ENCODE measurements at regions not wholly inside any gene's neighbourhood (a gene's known extent, or its start where the extent isn't known, plus 50 kb on each side); places are given as distances from the start of the nearest gene placed in this dataset.

DNA sequence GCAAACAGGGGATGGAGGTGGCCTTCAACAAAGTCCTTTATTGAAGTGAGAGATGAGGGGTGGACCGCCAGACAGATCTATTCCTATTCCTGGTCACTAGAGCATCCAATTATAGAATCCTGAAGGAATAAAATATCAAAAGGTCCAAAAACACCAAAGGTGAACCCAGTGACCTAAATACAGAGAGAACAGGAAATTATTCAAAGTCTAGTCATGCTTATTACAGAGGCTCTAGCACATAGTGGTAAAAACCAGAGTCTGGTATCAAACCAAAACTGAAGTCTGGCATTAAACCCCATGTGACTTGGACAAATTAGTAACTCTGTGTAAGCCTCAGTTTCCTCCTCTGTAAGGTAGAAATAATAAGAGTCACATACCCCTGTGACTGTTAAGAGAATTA is 100.5 kb upstream of the SNX2 start:
- H3K9me1 ChIP-seq (ENCODE audit: control insufficient read depth, extremely low read depth, insufficient read depth, low read length), result no peaks in the 10 kb centered on the region
- H3K4me1 ChIP-seq (ENCODE audit: control insufficient read depth, extremely low read depth, insufficient read depth, low read length), result no peaks in the 10 kb centered on the region
- TF ChIP-seq, protein P1, sequence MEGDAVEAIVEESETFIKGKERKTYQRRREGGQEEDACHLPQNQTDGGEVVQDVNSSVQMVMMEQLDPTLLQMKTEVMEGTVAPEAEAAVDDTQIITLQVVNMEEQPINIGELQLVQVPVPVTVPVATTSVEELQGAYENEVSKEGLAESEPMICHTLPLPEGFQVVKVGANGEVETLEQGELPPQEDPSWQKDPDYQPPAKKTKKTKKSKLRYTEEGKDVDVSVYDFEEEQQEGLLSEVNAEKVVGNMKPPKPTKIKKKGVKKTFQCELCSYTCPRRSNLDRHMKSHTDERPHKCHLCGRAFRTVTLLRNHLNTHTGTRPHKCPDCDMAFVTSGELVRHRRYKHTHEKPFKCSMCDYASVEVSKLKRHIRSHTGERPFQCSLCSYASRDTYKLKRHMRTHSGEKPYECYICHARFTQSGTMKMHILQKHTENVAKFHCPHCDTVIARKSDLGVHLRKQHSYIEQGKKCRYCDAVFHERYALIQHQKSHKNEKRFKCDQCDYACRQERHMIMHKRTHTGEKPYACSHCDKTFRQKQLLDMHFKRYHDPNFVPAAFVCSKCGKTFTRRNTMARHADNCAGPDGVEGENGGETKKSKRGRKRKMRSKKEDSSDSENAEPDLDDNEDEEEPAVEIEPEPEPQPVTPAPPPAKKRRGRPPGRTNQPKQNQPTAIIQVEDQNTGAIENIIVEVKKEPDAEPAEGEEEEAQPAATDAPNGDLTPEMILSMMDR (optimal IDR thresholded peaks at IDR 0.05 in 1 of 3, IDR thresholded peaks at IDR 0.05 in 1 of 3, conservative IDR thresholded peaks at IDR 0.05 in 1 of 3; ENCODE audit: extremely low read depth in 1 of 3, insufficient read depth in 2 of 3, low read length in 3 of 3), result no peak
- no peak for TF ChIP-seq EZH2 (IDR thresholded peaks at IDR 0.05; ENCODE audit: low read length)
- no peaks in the 10 kb centered on the region for H3K79me2 ChIP-seq (ENCODE audit: control insufficient read depth, insufficient read depth, low read length)
- no peaks in the 10 kb centered on the region for H3K36me3 ChIP-seq (ENCODE audit: control insufficient read depth in 2 of 2, extremely low read depth in 1 of 2, insufficient read depth in 2 of 2, low read length in 2 of 2)
- H2AFZ ChIP-seq (ENCODE audit: control insufficient read depth, low read length), result no peak overlapping the region
- DNase-seq (ENCODE audit: low read depth, low spot score) (no peak), FAIRE-seq (no peak)
- H4K20me1 ChIP-seq (ENCODE audit: control insufficient read depth, extremely low read depth, insufficient read depth, low read length), result no peaks in the 10 kb centered on the region
- no peaks in the 10 kb centered on the region for H3K27me3 ChIP-seq (ENCODE audit: control insufficient read depth, extremely low read depth, insufficient read depth, low read length)
- H3K4me3 ChIP-seq (ENCODE audit: control insufficient read depth in 2 of 3, extremely low read depth in 1 of 3, insufficient read depth in 2 of 3, low read depth in 1 of 3, low read length in 3 of 3), result no peak overlapping the region
- dilution Hi-C loops (cut with MboI; ENCODE audit: extremely low pct_ligation_motif_present, low sequenced_read_pairs), result no loop called here
- H3K4me2 ChIP-seq (ENCODE audit: control insufficient read depth, extremely low read depth, insufficient read depth, low read depth, low read length), result no peak overlapping the region
- no peaks in the 10 kb centered on the region for H3K9me3 ChIP-seq (ENCODE audit: control insufficient read depth, low read depth, low read length)
- H3K27ac ChIP-seq (ENCODE audit: control insufficient read depth, insufficient read depth, low read length), result no peak overlapping the region
- no peak overlapping the region for H3K9ac ChIP-seq (ENCODE audit: control insufficient read depth, extremely low read depth, insufficient read depth, low read length)

DNA sequence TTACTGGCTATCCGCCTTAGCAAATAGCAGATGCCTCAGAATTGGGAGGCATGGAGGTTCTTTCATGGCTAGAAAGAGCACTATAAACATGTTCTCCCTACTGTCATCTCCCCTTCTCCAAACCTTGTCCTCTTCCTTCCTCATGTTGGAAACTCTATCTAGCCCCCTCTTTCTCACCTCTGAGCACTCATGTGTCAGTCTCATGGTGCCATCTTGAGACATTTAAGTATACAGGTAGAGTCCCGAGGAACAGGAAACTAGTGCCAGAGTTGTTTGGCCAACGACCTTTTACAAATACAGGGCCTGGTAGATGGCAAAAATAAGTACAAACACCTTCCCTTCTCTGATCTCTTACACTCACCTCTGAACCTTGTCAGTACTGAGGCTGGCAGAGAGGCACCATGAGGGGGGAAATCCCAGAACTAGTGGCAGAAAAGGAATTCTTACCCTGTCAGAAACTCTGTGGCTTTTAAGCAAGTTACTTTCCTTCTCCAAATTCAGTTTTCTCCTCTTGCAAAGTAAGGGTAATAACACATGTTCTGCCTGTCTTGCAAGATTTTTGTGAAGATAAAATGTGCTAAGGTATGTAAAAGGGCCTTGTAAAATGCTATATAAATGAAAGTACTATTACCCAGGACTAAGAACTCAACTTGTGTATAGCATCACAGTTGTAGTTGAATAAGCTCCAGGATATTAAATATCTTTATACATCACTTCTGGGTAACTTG is 94.1 kb upstream of the SNX2 start:
- dilution Hi-C loops (cut with MboI; ENCODE audit: extremely low pct_ligation_motif_present, low sequenced_read_pairs), result no loop called here
- Histone ChIP-seq H3K9ac (ENCODE audit: control insufficient read depth, extremely low read depth, insufficient read depth, low read length) (no peak overlapping the region), H3K79me2 (ENCODE audit: control insufficient read depth, insufficient read depth, low read length) (no peaks in the 10 kb centered on the region), H4K20me1 (ENCODE audit: control insufficient read depth, extremely low read depth, insufficient read depth, low read length) (no peaks in the 10 kb centered on the region), H3K4me3 (ENCODE audit: control insufficient read depth in 2 of 3, extremely low read depth in 1 of 3, insufficient read depth in 2 of 3, low read depth in 1 of 3, low read length in 3 of 3) (no peak overlapping the region), H3K27ac (ENCODE audit: control insufficient read depth, insufficient read depth, low read length) (no peak overlapping the region), H2AFZ (ENCODE audit: control insufficient read depth, low read length) (no peak overlapping the region), H3K27me3 (ENCODE audit: control insufficient read depth, extremely low read depth, insufficient read depth, low read length) (no peaks in the 10 kb centered on the region), H3K36me3 (ENCODE audit: control insufficient read depth in 2 of 2, extremely low read depth in 1 of 2, insufficient read depth in 2 of 2, low read length in 2 of 2) (no peaks in the 10 kb centered on the region), H3K4me2 (ENCODE audit: control insufficient read depth, extremely low read depth, insufficient read depth, low read depth, low read length) (no peak overlapping the region), H3K4me1 (ENCODE audit: control insufficient read depth, extremely low read depth, insufficient read depth, low read length) (no peaks in the 10 kb centered on the region), H3K9me3 (ENCODE audit: control insufficient read depth, low read depth, low read length) (no peaks in the 10 kb centered on the region), H3K9me1 (ENCODE audit: control insufficient read depth, extremely low read depth, insufficient read depth, low read length) (no peaks in the 10 kb centered on the region)
- no peak for FAIRE-seq
- no peak for DNase-seq (ENCODE audit: low read depth, low spot score)
- TF ChIP-seq, protein P1 (optimal IDR thresholded peaks at IDR 0.05 in 1 of 3, IDR thresholded peaks at IDR 0.05 in 1 of 3, conservative IDR thresholded peaks at IDR 0.05 in 1 of 3; ENCODE audit: extremely low read depth in 1 of 3, insufficient read depth in 2 of 3, low read length in 3 of 3), result no peak
- TF ChIP-seq EZH2 (IDR thresholded peaks at IDR 0.05; ENCODE audit: low read length), result no peak
